ENCODE measurements at regions not wholly inside any gene's neighbourhood (a gene's known extent, or its start where the extent isn't known, plus 50 kb on each side); places are given as distances from the start of the nearest gene placed in this dataset.

DNA sequence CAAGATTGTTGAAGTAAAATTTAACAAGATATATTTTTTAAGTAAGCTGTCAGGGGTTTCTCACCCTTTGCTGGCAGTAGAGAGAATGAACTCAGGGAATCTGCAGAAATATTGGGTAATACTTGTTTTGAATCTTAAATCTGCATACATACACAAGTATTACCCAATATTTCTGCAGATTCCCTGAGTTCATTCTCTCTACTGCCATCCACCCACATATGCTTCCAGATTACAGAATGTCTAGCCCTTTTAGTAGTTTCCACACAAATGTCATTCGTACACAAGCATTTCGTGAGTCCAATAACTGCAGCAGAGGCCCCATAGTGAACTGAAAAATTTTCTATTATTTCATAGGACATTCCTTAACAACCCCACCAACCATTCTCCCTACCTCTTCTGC lies 69.6 kb upstream of the TNFRSF21 start:
- H2AFZ ChIP-seq: no peak overlapping the region
- no peaks in the 10 kb centered on the region for H3K4me1 ChIP-seq (ENCODE audit: insufficient read depth)
- H3K9me2 ChIP-seq (replicated peaks; ENCODE audit: insufficient read depth): no peaks in the 10 kb centered on the region
- H3K9me3 ChIP-seq (ENCODE audit: low read depth): no peaks in the 10 kb centered on the region
- H3K27me3 ChIP-seq: no peaks in the 10 kb centered on the region
- no peak for TF ChIP-seq EZH2phosphoT487 (IDR thresholded peaks at IDR 0.05; ENCODE audit: low read depth, severe bottlenecking, unreplicated experiment)
- TF ChIP-seq, protein P1, sequence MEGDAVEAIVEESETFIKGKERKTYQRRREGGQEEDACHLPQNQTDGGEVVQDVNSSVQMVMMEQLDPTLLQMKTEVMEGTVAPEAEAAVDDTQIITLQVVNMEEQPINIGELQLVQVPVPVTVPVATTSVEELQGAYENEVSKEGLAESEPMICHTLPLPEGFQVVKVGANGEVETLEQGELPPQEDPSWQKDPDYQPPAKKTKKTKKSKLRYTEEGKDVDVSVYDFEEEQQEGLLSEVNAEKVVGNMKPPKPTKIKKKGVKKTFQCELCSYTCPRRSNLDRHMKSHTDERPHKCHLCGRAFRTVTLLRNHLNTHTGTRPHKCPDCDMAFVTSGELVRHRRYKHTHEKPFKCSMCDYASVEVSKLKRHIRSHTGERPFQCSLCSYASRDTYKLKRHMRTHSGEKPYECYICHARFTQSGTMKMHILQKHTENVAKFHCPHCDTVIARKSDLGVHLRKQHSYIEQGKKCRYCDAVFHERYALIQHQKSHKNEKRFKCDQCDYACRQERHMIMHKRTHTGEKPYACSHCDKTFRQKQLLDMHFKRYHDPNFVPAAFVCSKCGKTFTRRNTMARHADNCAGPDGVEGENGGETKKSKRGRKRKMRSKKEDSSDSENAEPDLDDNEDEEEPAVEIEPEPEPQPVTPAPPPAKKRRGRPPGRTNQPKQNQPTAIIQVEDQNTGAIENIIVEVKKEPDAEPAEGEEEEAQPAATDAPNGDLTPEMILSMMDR (IDR thresholded peaks at IDR 0.05; ENCODE audit: poor library complexity): no peak
- no peak for TF ChIP-seq EZH2 (IDR thresholded peaks at IDR 0.05; ENCODE audit: borderline replicate concordance)
- WGBS (ENCODE audit: low lambda C conversion rate, missing lambda C conversion rate): 83% methylated on average over 2 of the region's 2 CpGs
- no peaks in the 10 kb centered on the region for H3K36me3 ChIP-seq (replicated peaks; ENCODE audit: insufficient read depth, low read depth)
- no peak overlapping the region for H3K27ac ChIP-seq
- no peak for DNase-seq (ENCODE audit: low spot score)
- H4K20me1 ChIP-seq (ENCODE audit: insufficient read depth, poor library complexity, severe bottlenecking): no peaks in the 10 kb centered on the region
- no peaks in the 10 kb centered on the region for H3K79me2 ChIP-seq
- no peak overlapping the region for H3K4me2 ChIP-seq
- no peak overlapping the region for H3K4me3 ChIP-seq

- Histone ChIP-seq H3K9me3 (ENCODE audit: low read depth) (no peaks in the 10 kb centered on the region), H3K27me3 (no peaks in the 10 kb centered on the region), H3K36me3 (replicated peaks; ENCODE audit: insufficient read depth, low read depth) (no peaks in the 10 kb centered on the region), H3K4me1 (ENCODE audit: insufficient read depth) (no peaks in the 10 kb centered on the region), H4K20me1 (ENCODE audit: insufficient read depth, poor library complexity, severe bottlenecking) (no peaks in the 10 kb centered on the region), H2AFZ (no peak overlapping the region), H3K9me2 (replicated peaks; ENCODE audit: insufficient read depth) (no peaks in the 10 kb centered on the region), H3K79me2 (no peaks in the 10 kb centered on the region), H3K4me2 (no peak overlapping the region), H3K4me3 (no peak overlapping the region), H3K27ac (no peak overlapping the region)
- DNase-seq (ENCODE audit: low spot score): no peak
- TF ChIP-seq EZH2phosphoT487 (IDR thresholded peaks at IDR 0.05; ENCODE audit: low read depth, severe bottlenecking, unreplicated experiment): no peak
- TF ChIP-seq EZH2 (IDR thresholded peaks at IDR 0.05; ENCODE audit: borderline replicate concordance): no peak
- TF ChIP-seq, protein P1 (IDR thresholded peaks at IDR 0.05; ENCODE audit: poor library complexity): no peak
- 91% methylated on average over 5 of the region's 5 CpGs for WGBS (ENCODE audit: low lambda C conversion rate, missing lambda C conversion rate)
Observed at GRCh38 chr6:47380251-47380650, 70.5 kb upstream of the TNFRSF21 start.

GRCh38 chr6:47381036-47381435 lies 71.3 kb upstream of the TNFRSF21 start:
- Histone ChIP-seq H3K36me3 (replicated peaks; ENCODE audit: insufficient read depth, low read depth) (no peaks in the 10 kb centered on the region), H2AFZ (no peak overlapping the region), H3K4me2 (no peak overlapping the region), H3K4me1 (ENCODE audit: insufficient read depth) (no peaks in the 10 kb centered on the region), H3K27ac (no peak overlapping the region), H3K79me2 (no peaks in the 10 kb centered on the region), H3K9me2 (replicated peaks; ENCODE audit: insufficient read depth) (no peaks in the 10 kb centered on the region), H3K27me3 (no peaks in the 10 kb centered on the region), H4K20me1 (ENCODE audit: insufficient read depth, poor library complexity, severe bottlenecking) (no peaks in the 10 kb centered on the region), H3K9me3 (ENCODE audit: low read depth) (no peaks in the 10 kb centered on the region), H3K4me3 (no peak overlapping the region)
- no peak for DNase-seq (ENCODE audit: low spot score)
- WGBS (ENCODE audit: low lambda C conversion rate, missing lambda C conversion rate): 88% methylated on average over 2 of the region's 2 CpGs
- TF ChIP-seq, protein P1 (IDR thresholded peaks at IDR 0.05; ENCODE audit: poor library complexity): no peak
- TF ChIP-seq EZH2 (IDR thresholded peaks at IDR 0.05; ENCODE audit: borderline replicate concordance) (no peak), EZH2phosphoT487 (IDR thresholded peaks at IDR 0.05; ENCODE audit: low read depth, severe bottlenecking, unreplicated experiment) (no peak)

- H3K9me3 ChIP-seq (ENCODE audit: low read depth): no peaks in the 10 kb centered on the region
- H4K20me1 ChIP-seq (ENCODE audit: insufficient read depth, poor library complexity, severe bottlenecking): no peaks in the 10 kb centered on the region
- H3K36me3 ChIP-seq (replicated peaks; ENCODE audit: insufficient read depth, low read depth): no peaks in the 10 kb centered on the region
- H3K4me3 ChIP-seq: no peak overlapping the region
- TF ChIP-seq EZH2phosphoT487 (IDR thresholded peaks at IDR 0.05; ENCODE audit: low read depth, severe bottlenecking, unreplicated experiment) (no peak), EZH2 (IDR thresholded peaks at IDR 0.05; ENCODE audit: borderline replicate concordance) (no peak)
- TF ChIP-seq, protein P1 (IDR thresholded peaks at IDR 0.05; ENCODE audit: poor library complexity): no peak
- no peaks in the 10 kb centered on the region for H3K79me2 ChIP-seq
- no peaks in the 10 kb centered on the region for H3K4me1 ChIP-seq (ENCODE audit: insufficient read depth)
- no peak overlapping the region for H2AFZ ChIP-seq
- no peaks in the 10 kb centered on the region for H3K27me3 ChIP-seq
- H3K4me2 ChIP-seq: no peak overlapping the region
- 100% methylated on average over 1 of the region's 1 CpG for WGBS (ENCODE audit: low lambda C conversion rate, missing lambda C conversion rate)
- no peaks in the 10 kb centered on the region for H3K9me2 ChIP-seq (replicated peaks; ENCODE audit: insufficient read depth)
- no peak for DNase-seq (ENCODE audit: low spot score)
- no peak overlapping the region for H3K27ac ChIP-seq
Observed at GRCh38 chr6:47383360-47383759, 73.7 kb upstream of the TNFRSF21 start.

Measured in hepatocyte (in vitro differentiated cells).